Thyroid gland (tissue), 4 donors: ENCODE measurements at regions not wholly inside any gene's neighbourhood (a gene's known extent, or its start where the extent isn't known, plus 50 kb on each side); places are given as distances from the start of the nearest gene placed in this dataset.

Experiments
- DNase-seq, 2 donors: peaks; one replicate each; pipeline ENCODE4 v3.0.0-alpha.2; 2019
- H3K27ac ChIP-seq, 3 donors: fragments of 200-600 bp; sonication (generic); 1 replicate in 2 of 3; 2 replicates in 1 of 3; pipeline ENCODE4 v1.5.1; 2016 to 2019; ENCODE audit warnings: mild to moderate bottlenecking in 1 of 3, moderate library complexity in 1 of 3
- H3K27me3 ChIP-seq: fragments of 200-600 bp; sonication (generic); one replicate; pipeline ENCODE4 v1.5.1; 2019
- H3K36me3 ChIP-seq, 2 donors: fragments of 200-600 bp; sonication (generic); one replicate each; pipeline ENCODE4 v1.5.1; 2016 to 2019
- H3K4me1 ChIP-seq, 2 donors: fragments of 200-600 bp; sonication (generic); one replicate each; pipeline ENCODE4 v1.5.1; 2017 to 2019
- H3K4me3 ChIP-seq, 3 donors: fragments of 200-600 bp; sonication (generic); replicated peaks in 1 of 3; 1 replicate in 2 of 3; 2 replicates in 1 of 3; pipeline ENCODE4 v1.5.1; 2016; ENCODE audit warnings: mild to moderate bottlenecking in 1 of 3
- H3K9me3 ChIP-seq: fragments of 200-600 bp; sonication (generic); one replicate; pipeline ENCODE4 v1.5.1; 2017
- POLR2A ChIP-seq, 2 donors: fragments of 450-650 bp; IDR thresholded peaks; one replicate each; pipeline ENCODE4 v1.6.1; 2017; ENCODE audit warnings: antibody characterized with exemption in 2 of 2, mild to moderate bottlenecking in 2 of 2, moderate library complexity in 1 of 2
- WGBS, 2 donors: methylation state at CpG; one replicate each; pipeline ENCODE4 v1.1.5; 2017; 5-methylcytosine and 5-hydroxymethylcytosine counted together
- intact Hi-C: fragments of 100-400 bp; cut with DNase I; formaldehyde crosslinking; loops from one replicate; pipeline ENCODE4 v1.15.1; 2023
- TF ChIP-seq, protein P1 (sequence below), 6 experiments: fragments of 200-600 bp in 3 of 6; fragments of 450-650 bp in 3 of 6; sonication (generic) in 3 of 6; IDR thresholded peaks; one replicate each; pipeline ENCODE4 v1.5.1; 2016 to 2019; ENCODE audit warnings: antibody characterized with exemption in 6 of 6, mild to moderate bottlenecking in 2 of 6, inconsistent platforms in 1 of 6, moderate library complexity in 1 of 6

GRCh38 chr2:103942199-103942598 is 911.7 kb upstream of the POU3F3 start:
- no peaks in the 10 kb centered on the region for H3K9me3 ChIP-seq
- TF ChIP-seq, protein P1, sequence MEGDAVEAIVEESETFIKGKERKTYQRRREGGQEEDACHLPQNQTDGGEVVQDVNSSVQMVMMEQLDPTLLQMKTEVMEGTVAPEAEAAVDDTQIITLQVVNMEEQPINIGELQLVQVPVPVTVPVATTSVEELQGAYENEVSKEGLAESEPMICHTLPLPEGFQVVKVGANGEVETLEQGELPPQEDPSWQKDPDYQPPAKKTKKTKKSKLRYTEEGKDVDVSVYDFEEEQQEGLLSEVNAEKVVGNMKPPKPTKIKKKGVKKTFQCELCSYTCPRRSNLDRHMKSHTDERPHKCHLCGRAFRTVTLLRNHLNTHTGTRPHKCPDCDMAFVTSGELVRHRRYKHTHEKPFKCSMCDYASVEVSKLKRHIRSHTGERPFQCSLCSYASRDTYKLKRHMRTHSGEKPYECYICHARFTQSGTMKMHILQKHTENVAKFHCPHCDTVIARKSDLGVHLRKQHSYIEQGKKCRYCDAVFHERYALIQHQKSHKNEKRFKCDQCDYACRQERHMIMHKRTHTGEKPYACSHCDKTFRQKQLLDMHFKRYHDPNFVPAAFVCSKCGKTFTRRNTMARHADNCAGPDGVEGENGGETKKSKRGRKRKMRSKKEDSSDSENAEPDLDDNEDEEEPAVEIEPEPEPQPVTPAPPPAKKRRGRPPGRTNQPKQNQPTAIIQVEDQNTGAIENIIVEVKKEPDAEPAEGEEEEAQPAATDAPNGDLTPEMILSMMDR (IDR thresholded peaks at IDR 0.05) = no peak
- TF ChIP-seq POLR2A (IDR thresholded peaks at IDR 0.05) = no peak
- intact Hi-C loops = no loop called here
- no peak overlapping the region for H3K27ac ChIP-seq
- no peak for DNase-seq
- H3K4me3 ChIP-seq = no peak overlapping the region
- H3K36me3 ChIP-seq = no peaks in the 10 kb centered on the region
- H3K4me1 ChIP-seq = no peaks in the 10 kb centered on the region
- H3K27me3 ChIP-seq = no peaks in the 10 kb centered on the region

DNA sequence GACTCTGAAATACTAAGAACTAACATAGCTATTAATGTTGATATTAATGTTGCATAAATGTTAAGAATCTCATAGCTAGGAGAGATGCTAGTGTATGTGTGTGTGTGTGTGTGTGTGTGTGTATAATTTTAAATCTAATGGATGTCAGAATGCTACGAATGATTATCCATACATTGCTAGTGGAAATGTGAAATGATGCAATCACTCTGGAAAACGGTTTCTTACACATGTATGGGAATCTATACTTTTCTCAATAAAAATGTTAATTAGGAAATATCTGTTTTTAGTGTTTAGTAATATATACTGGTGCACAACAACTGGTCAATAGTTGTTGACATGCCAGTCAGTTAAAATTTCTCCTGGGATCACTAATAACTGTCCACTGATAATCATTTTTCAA is 908.8 kb upstream of the POU3F3 start:
- TF ChIP-seq, protein P1 (IDR thresholded peaks at IDR 0.05) = no peak
- no peak for TF ChIP-seq POLR2A (IDR thresholded peaks at IDR 0.05)
- intact Hi-C loops = no loop called here
- H3K36me3 ChIP-seq = no peaks in the 10 kb centered on the region
- H3K4me1 ChIP-seq = no peaks in the 10 kb centered on the region
- H3K27ac ChIP-seq = no peak overlapping the region
- 89 to 90% methylated on average over 2 of the region's 2 CpGs for WGBS, 2 donors
- H3K4me3 ChIP-seq = no peak overlapping the region
- no peak for DNase-seq
- H3K27me3 ChIP-seq = no peaks in the 10 kb centered on the region
- H3K9me3 ChIP-seq = no peaks in the 10 kb centered on the region

DNA sequence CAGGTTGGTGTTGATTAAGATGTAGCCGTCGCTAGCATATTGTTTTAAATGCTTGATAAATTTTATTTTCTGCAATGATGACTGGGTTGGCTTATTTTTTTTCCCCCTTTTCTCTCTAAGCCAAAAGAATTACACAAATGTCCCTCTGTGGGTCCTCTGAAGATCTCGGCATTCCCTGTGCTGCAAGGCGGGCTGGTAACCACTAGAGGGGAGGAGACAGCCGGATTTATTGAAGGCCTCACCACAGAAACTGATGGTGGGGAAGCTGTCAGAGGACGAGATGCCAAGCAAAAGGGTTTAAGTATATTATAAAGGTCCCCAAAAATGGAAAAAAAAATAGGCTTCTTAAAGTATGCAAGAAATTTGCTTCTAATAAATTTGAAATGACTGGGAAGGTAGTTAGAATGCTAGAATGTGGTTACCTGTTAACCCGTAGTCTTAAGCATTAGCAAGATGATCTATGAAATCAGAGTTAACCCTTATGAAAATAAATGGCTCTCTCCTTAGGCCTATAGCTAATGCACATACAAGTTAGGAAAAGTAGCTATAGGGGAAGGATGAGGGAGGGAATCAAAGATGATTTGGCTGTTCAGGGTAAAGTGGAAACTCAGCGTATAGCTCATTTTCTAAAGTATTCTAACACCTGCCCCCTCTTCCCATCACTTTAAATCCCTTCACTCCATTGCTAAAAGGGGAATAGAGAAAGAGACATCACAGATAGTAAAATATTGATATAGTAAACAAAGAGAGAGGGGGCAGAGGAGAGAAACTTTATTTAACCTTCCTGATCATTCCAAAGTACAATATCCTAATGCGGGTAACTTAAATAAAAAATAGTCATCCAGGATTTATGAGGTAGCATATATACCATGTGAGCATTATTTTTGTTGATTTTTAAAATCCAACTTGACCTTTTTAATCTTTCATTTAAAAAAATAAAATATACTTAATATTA is 894.5 kb upstream of the POU3F3 start:
- WGBS, 2 donors = 42 to 45% methylated on average over 9 of the region's 9 CpGs
- no peak overlapping the region for H3K4me3 ChIP-seq
- TF ChIP-seq, protein P1 (IDR thresholded peaks at IDR 0.05) = peak in 3 of 6 experiments; percentile 37 to 71 (median 56)
- TF ChIP-seq POLR2A (IDR thresholded peaks at IDR 0.05) = no peak
- H3K4me1 ChIP-seq = no peaks in the 10 kb centered on the region
- no peaks in the 10 kb centered on the region for H3K36me3 ChIP-seq
- no peaks in the 10 kb centered on the region for H3K9me3 ChIP-seq
- H3K27ac ChIP-seq = no peak overlapping the region
- DNase-seq = peak; percentile 2 to 44
- intact Hi-C loops = no loop called here
- no peaks in the 10 kb centered on the region for H3K27me3 ChIP-seq

GRCh38 chr2:103960129-103960513 is 893.8 kb upstream of the POU3F3 start:
- TF ChIP-seq, protein P1 (IDR thresholded peaks at IDR 0.05) = no peak
- no peak for TF ChIP-seq POLR2A (IDR thresholded peaks at IDR 0.05)
- no peaks in the 10 kb centered on the region for H3K27me3 ChIP-seq
- H3K36me3 ChIP-seq = no peaks in the 10 kb centered on the region
- no peak overlapping the region for H3K27ac ChIP-seq
- 93 to 97% methylated on average over 1 of the region's 1 CpG for WGBS, 2 donors
- no peaks in the 10 kb centered on the region for H3K4me1 ChIP-seq
- no peaks in the 10 kb centered on the region for H3K9me3 ChIP-seq
- intact Hi-C loops = no loop called here
- no peak overlapping the region for H3K4me3 ChIP-seq
- no peak for DNase-seq

- no peaks in the 10 kb centered on the region for H3K27me3 ChIP-seq
- no peak overlapping the region for H3K27ac ChIP-seq
- H3K9me3 ChIP-seq = no peaks in the 10 kb centered on the region
- no peak overlapping the region for H3K4me3 ChIP-seq
- intact Hi-C loops = no loop called here
- TF ChIP-seq, protein P1 (IDR thresholded peaks at IDR 0.05) = no peak
- no peak for TF ChIP-seq POLR2A (IDR thresholded peaks at IDR 0.05)
- no peak for DNase-seq
- 73% methylated on average over 6 of the region's 6 CpGs for WGBS, 2 donors
- H3K36me3 ChIP-seq = no peaks in the 10 kb centered on the region
- no peaks in the 10 kb centered on the region for H3K4me1 ChIP-seq
Measured at GRCh38 chr2:103960951-103961350, 893.0 kb upstream of the POU3F3 start.
